Activated T-cell treated with anti-CD3 and anti-CD28 coated beads, Interleukin-2, amount 50 U/mL, for 4 hours (primary cell): ENCODE measurements at regions not wholly inside any gene's neighbourhood (a gene's known extent, or its start where the extent isn't known, plus 50 kb on each side); places are given as distances from the start of the nearest gene placed in this dataset.
"Not testable (repeated sequence)": the region's sequence is repeated elsewhere in the genome, so short reads cannot be mapped to it uniquely, and the experiment has no call there.

Experiments
- ATAC-seq, 2 donors: fragments of 200-7000 bp; cut with Tn5 transposase; one replicate each; pipeline ENCODE4 v1.10.0; 2021
- DNase-seq: peaks from one replicate; pipeline ENCODE4 v3.0.0-alpha.2; 2020
- H3K27me3 Mint-ChIP-seq: one replicate; pipeline ENCODE4 v1.8.0; 2021; ENCODE audit warnings: low read depth, mixed read lengths
- H3K36me3 Mint-ChIP-seq: one replicate; pipeline ENCODE4 v1.8.0; 2022; ENCODE audit warnings: mixed read lengths; ENCODE audit not compliant: insufficient read depth
- H3K4me1 Mint-ChIP-seq: one replicate; pipeline ENCODE4 v1.8.0; 2021; ENCODE audit warnings: low read depth, mixed read lengths
- H3K4me3 Mint-ChIP-seq: one replicate; pipeline ENCODE4 v1.8.0; 2021; ENCODE audit warnings: mild to moderate bottlenecking, moderate library complexity, mixed read lengths
- H3K9me3 Mint-ChIP-seq: one replicate; pipeline ENCODE4 v1.8.0; 2021; ENCODE audit warnings: mixed read lengths

GRCh38 chr5:97579977-97580376, 396.9 kb upstream of the RIOK2 start:
- not testable (repeated sequence) for H3K36me3 Mint-ChIP-seq, DNase-seq, H3K4me3 Mint-ChIP-seq, ATAC-seq, H3K9me3 Mint-ChIP-seq, H3K27me3 Mint-ChIP-seq, H3K4me1 Mint-ChIP-seq

- ATAC-seq: no peak
- Mint-ChIP-seq H3K36me3 (no peaks in the 10 kb centered on the region), H3K4me1 (no peaks in the 10 kb centered on the region), H3K27me3 (no peaks in the 10 kb centered on the region), H3K4me3 (no peak overlapping the region), H3K9me3 (no peaks in the 10 kb centered on the region)
- no peak for DNase-seq
These were observed 397.7 kb upstream of the RIOK2 start for GRCh38 chr5:97580746-97581145.

GRCh38 chr5:97591781-97592180, 408.7 kb upstream of the RIOK2 start:
- DNase-seq (no peak), ATAC-seq (no peak)
- Mint-ChIP-seq H3K4me3 (no peak overlapping the region), H3K27me3 (no peaks in the 10 kb centered on the region), H3K4me1 (no peaks in the 10 kb centered on the region), H3K36me3 (no peaks in the 10 kb centered on the region), H3K9me3 (peaks cover 8% of the 10 kb centered on the region)

- Mint-ChIP-seq H3K4me3 (no peak overlapping the region), H3K27me3 (peaks cover 2% of the 10 kb centered on the region), H3K36me3 (no peaks in the 10 kb centered on the region), H3K9me3 (peaks cover 23% of the 10 kb centered on the region), H3K4me1 (no peaks in the 10 kb centered on the region)
- ATAC-seq: no peak
- no peak for DNase-seq
These were observed 417.4 kb upstream of the RIOK2 start for GRCh38 chr5:97600486-97600885.

- Mint-ChIP-seq H3K36me3 (no peaks in the 10 kb centered on the region), H3K9me3 (peaks cover 15% of the 10 kb centered on the region), H3K4me1 (no peaks in the 10 kb centered on the region), H3K4me3 (no peak overlapping the region), H3K27me3 (peaks cover 2% of the 10 kb centered on the region)
- ATAC-seq: no peak
- no peak for DNase-seq
These were observed 418.6 kb upstream of the RIOK2 start for GRCh38 chr5:97601651-97602050.

DNA sequence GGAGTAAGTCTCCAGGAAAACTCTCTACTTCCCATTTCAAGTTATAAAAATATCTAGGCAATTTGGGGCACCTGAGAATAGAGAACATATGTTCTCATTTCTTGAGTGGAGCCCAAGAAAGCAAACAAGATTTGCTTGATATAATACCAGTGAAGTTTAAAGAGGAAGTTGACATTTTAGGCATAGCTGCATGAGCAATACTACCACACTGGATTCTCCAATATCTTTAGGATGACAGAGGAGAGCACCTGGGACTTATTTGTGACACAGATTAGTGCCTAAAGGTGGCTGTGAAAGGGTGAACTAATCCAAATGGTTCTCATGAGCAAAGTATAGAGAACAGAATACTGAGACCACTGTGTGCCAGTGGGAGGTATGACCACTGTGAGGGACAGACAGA, 423.5 kb upstream of the RIOK2 start:
- no peaks in the 10 kb centered on the region for H3K9me3 Mint-ChIP-seq
- no peaks in the 10 kb centered on the region for H3K4me1 Mint-ChIP-seq
- DNase-seq: no peak
- H3K4me3 Mint-ChIP-seq: no peak overlapping the region
- H3K27me3 Mint-ChIP-seq: peaks cover 2% of the 10 kb centered on the region
- no peak for ATAC-seq
- H3K36me3 Mint-ChIP-seq: no peaks in the 10 kb centered on the region

- DNase-seq: no peak
- H3K9me3 Mint-ChIP-seq: no peaks in the 10 kb centered on the region
- ATAC-seq: no peak
- no peaks in the 10 kb centered on the region for H3K4me1 Mint-ChIP-seq
- H3K36me3 Mint-ChIP-seq: no peaks in the 10 kb centered on the region
- no peaks in the 10 kb centered on the region for H3K27me3 Mint-ChIP-seq
- H3K4me3 Mint-ChIP-seq: no peak overlapping the region
These were observed 425.5 kb upstream of the RIOK2 start for GRCh38 chr5:97608501-97608900.

- no peaks in the 10 kb centered on the region for H3K36me3 Mint-ChIP-seq
- H3K9me3 Mint-ChIP-seq: peaks cover 3% of the 10 kb centered on the region
- DNase-seq (no peak), ATAC-seq (no peak)
- H3K27me3 Mint-ChIP-seq: no peaks in the 10 kb centered on the region
- no peak overlapping the region for H3K4me3 Mint-ChIP-seq
- H3K4me1 Mint-ChIP-seq: no peaks in the 10 kb centered on the region
These were observed 435.7 kb upstream of the RIOK2 start for GRCh38 chr5:97618721-97619120.

- DNase-seq: no peak
- H3K4me1 Mint-ChIP-seq: no peaks in the 10 kb centered on the region
- H3K27me3 Mint-ChIP-seq: no peaks in the 10 kb centered on the region
- H3K36me3 Mint-ChIP-seq: no peaks in the 10 kb centered on the region
- H3K4me3 Mint-ChIP-seq: no peak overlapping the region
- no peak for ATAC-seq
- H3K9me3 Mint-ChIP-seq: peaks cover 3% of the 10 kb centered on the region
These were observed 440.4 kb upstream of the RIOK2 start for GRCh38 chr5:97623441-97623840.

DNA sequence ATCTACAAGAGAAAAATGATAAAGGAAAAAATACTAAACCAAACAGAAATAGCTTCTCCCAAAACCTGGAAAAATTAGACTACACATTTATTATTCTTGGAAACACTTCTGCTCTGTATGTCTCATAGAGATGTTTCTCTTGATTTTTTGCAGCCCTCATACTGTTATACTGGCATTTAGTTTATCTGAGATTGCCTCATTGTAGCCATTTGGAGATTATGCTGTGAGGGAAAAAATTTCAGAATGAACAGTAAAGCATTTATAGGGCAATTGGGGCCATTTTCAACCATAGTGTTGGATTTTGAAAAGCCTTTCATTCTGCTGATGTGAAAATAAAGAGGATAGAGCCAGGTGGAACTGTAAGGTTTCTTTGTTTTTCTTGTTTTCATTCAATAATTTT, 441.8 kb upstream of the RIOK2 start:
- Mint-ChIP-seq H3K4me3 (no peak overlapping the region), H3K27me3 (no peaks in the 10 kb centered on the region), H3K36me3 (no peaks in the 10 kb centered on the region), H3K4me1 (no peaks in the 10 kb centered on the region), H3K9me3 (peaks cover 3% of the 10 kb centered on the region)
- ATAC-seq (no peak), DNase-seq (no peak)

DNA sequence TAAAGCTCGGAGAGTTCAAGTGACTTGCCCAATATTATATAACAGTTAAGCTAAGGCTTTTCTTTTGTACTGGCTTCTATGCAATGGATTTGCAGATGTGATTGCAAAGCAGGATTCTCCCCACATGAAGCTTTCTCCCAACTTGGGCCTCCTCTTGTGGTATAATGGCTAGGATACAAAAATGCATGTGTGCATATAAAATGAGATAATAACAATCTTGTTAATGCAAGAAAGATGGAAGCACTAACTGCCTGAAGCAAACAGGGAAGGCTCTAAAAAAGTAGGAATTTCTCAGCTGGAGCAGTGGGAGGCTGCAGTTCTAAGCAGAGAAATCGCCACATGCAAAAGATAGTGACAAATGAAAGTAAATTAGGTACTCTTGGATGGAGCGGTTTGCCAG, 444.2 kb upstream of the RIOK2 start:
- ATAC-seq: no peak
- Mint-ChIP-seq H3K27me3 (no peaks in the 10 kb centered on the region), H3K36me3 (no peaks in the 10 kb centered on the region), H3K4me1 (no peaks in the 10 kb centered on the region), H3K9me3 (peaks cover 4% of the 10 kb centered on the region), H3K4me3 (no peak overlapping the region)
- no peak for DNase-seq

DNA sequence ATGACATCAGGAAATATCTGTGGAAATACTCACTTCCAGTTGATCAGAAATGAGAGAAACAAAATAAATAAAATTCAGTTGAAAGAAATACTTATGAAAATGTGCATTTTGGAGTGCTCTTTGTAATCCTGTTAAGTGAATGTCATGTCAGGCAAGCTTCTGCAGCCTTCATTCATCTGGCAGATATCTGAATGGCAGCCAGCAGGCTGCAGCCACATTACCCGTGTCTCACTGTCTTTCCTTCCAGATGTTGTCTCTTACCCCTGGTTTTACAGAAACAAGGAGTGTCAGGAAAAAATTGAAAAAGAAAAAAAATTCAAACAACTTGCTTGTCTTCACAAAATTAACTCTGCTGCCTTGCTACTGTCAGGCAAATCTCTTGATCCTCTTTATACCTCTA, 445.0 kb upstream of the RIOK2 start:
- H3K36me3 Mint-ChIP-seq: no peaks in the 10 kb centered on the region

GRCh38 chr5:97628807-97629206, 445.8 kb upstream of the RIOK2 start:
- Mint-ChIP-seq H3K27me3 (no peaks in the 10 kb centered on the region), H3K9me3 (peaks cover 4% of the 10 kb centered on the region), H3K36me3 (no peaks in the 10 kb centered on the region), H3K4me1 (no peaks in the 10 kb centered on the region), H3K4me3 (no peak overlapping the region)
- no peak for ATAC-seq
- no peak for DNase-seq

More for the DNA sequence above, 445.0 kb upstream of the RIOK2 start:
- DNase-seq (no peak), ATAC-seq (no peak)
- H3K4me1 Mint-ChIP-seq: no peaks in the 10 kb centered on the region
- H3K4me3 Mint-ChIP-seq: no peak overlapping the region
- no peaks in the 10 kb centered on the region for H3K27me3 Mint-ChIP-seq
- H3K9me3 Mint-ChIP-seq: peaks cover 4% of the 10 kb centered on the region

DNA sequence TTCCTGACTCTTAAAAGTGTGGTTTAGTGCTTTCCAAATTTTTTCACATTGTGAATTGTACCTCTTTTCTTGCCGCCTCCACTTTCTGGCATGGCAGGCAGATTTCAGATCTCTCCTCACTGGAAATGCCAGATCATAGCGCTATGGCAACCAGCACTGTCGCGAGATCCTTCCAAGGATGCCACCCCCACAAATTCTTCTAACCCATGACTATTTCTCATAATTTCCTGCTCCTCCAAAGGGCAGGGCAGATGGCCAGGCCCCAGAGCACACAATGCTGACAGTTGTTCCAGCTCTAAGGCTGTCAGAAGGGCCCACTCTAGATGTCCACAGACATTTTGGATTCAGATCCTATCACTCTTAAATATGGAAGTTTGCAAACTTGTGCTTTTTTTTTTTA, 446.2 kb upstream of the RIOK2 start:
- Mint-ChIP-seq H3K36me3 (no peaks in the 10 kb centered on the region), H3K4me3 (no peak overlapping the region), H3K27me3 (no peaks in the 10 kb centered on the region), H3K9me3 (peaks cover 4% of the 10 kb centered on the region), H3K4me1 (no peaks in the 10 kb centered on the region)
- DNase-seq: no peak
- ATAC-seq: no peak

- Mint-ChIP-seq H3K4me3 (no peak overlapping the region), H3K36me3 (no peaks in the 10 kb centered on the region), H3K9me3 (peaks cover 7% of the 10 kb centered on the region), H3K27me3 (no peaks in the 10 kb centered on the region), H3K4me1 (no peaks in the 10 kb centered on the region)
- no peak for DNase-seq
- ATAC-seq: no peak
These were observed 452.5 kb upstream of the RIOK2 start for GRCh38 chr5:97635553-97635952.

- H3K27me3 Mint-ChIP-seq: no peaks in the 10 kb centered on the region
These were observed 453.7 kb upstream of the RIOK2 start for GRCh38 chr5:97636766-97637165.

More at GRCh38 chr5:97636766-97637165, 453.7 kb upstream of the RIOK2 start:
- peaks cover 2% of the 10 kb centered on the region for H3K9me3 Mint-ChIP-seq
- no peaks in the 10 kb centered on the region for H3K4me1 Mint-ChIP-seq
- ATAC-seq (no peak), DNase-seq (no peak)
- H3K36me3 Mint-ChIP-seq: no peaks in the 10 kb centered on the region
- H3K4me3 Mint-ChIP-seq: no peak overlapping the region
